ENCODE measurements at regions not wholly inside any gene's neighbourhood (a gene's known extent, or its start where the extent isn't known, plus 50 kb on each side); places are given as distances from the start of the nearest gene placed in this dataset.

DNA sequence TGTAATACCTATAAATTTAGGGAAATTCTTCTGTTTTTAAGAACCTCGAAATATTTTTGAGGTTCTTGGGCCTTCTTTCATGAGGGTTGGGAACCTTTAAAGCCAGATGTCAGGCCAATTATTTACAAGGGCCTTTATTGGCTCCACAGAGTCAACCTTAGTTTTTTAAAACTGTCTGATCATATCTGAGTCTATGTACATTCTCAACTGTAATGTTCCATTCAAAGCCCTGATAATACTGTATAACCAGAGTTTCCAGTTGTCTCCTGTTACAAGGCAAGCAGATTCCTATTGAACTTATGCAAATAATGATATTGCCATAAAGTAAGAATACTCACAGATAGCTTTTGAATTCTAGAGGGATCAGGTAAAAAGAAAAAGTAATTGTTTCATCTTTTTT is 545.5 kb downstream of the EPM2A start:
- TF ChIP-seq, protein P1, sequence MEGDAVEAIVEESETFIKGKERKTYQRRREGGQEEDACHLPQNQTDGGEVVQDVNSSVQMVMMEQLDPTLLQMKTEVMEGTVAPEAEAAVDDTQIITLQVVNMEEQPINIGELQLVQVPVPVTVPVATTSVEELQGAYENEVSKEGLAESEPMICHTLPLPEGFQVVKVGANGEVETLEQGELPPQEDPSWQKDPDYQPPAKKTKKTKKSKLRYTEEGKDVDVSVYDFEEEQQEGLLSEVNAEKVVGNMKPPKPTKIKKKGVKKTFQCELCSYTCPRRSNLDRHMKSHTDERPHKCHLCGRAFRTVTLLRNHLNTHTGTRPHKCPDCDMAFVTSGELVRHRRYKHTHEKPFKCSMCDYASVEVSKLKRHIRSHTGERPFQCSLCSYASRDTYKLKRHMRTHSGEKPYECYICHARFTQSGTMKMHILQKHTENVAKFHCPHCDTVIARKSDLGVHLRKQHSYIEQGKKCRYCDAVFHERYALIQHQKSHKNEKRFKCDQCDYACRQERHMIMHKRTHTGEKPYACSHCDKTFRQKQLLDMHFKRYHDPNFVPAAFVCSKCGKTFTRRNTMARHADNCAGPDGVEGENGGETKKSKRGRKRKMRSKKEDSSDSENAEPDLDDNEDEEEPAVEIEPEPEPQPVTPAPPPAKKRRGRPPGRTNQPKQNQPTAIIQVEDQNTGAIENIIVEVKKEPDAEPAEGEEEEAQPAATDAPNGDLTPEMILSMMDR (IDR thresholded peaks at IDR 0.05; ENCODE audit: control extremely low read depth in 1 of 3, insufficient read depth in 1 of 3, low read depth in 1 of 3, low read length in 3 of 3), result no peak
- TF ChIP-seq POLR2A (IDR thresholded peaks at IDR 0.05; ENCODE audit: control extremely low read depth in 1 of 2, low read depth in 2 of 2, low read length in 2 of 2), result no peak
- TF ChIP-seq TAF1 (IDR thresholded peaks at IDR 0.05; ENCODE audit: low read depth, low read length), result no peak
- no peak for TF ChIP-seq CEBPB (IDR thresholded peaks at IDR 0.05; ENCODE audit: low read depth, low read length)
- TF ChIP-seq EZH2 (IDR thresholded peaks at IDR 0.05; ENCODE audit: low read depth, low read length, severe bottlenecking), result no peak
- TF ChIP-seq SIN3A (conservative IDR thresholded peaks at IDR 0.05 in 1 of 2, IDR thresholded peaks at IDR 0.05 in 1 of 2; ENCODE audit: low read depth in 1 of 2, low read length in 2 of 2), result no peak
- no peak for TF ChIP-seq KDM4A (IDR thresholded peaks at IDR 0.05; ENCODE audit: low read depth, low read length, severe bottlenecking)
- no peak for TF ChIP-seq TCF12 (IDR thresholded peaks at IDR 0.05; ENCODE audit: low read depth, low read length)
- TF ChIP-seq, protein P2, sequence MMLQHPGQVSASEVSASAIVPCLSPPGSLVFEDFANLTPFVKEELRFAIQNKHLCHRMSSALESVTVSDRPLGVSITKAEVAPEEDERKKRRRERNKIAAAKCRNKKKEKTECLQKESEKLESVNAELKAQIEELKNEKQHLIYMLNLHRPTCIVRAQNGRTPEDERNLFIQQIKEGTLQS (IDR thresholded peaks at IDR 0.05; ENCODE audit: insufficient read depth, low read depth, low read length), result no peak
- TF ChIP-seq POLR2AphosphoS5 (IDR thresholded peaks at IDR 0.05; ENCODE audit: low read depth, low read length), result no peak
- TF ChIP-seq SP1 (IDR thresholded peaks at IDR 0.05; ENCODE audit: low read depth, low read length), result no peak

Measured in H1 (cell line).